ENCODE measurements at regions not wholly inside any gene's neighbourhood (a gene's known extent, or its start where the extent isn't known, plus 50 kb on each side); places are given as distances from the start of the nearest gene placed in this dataset.

GRCh38 chr11:115765803-115766239 is 261.6 kb upstream of the CADM1 start:
- Histone ChIP-seq H3K27me3 (no peaks in the 10 kb centered on the region), H3K27ac (no peak overlapping the region), H3K4me1 (replicated peaks in 1 of 2) (no peaks in the 10 kb centered on the region), H3K4me3 (no peak overlapping the region), H3K36me3 (replicated peaks in 1 of 2) (no peaks in the 10 kb centered on the region), H3K9me3 (replicated peaks in 1 of 3) (no peaks in the 10 kb centered on the region)
- DNase-seq: no peak
- intact Hi-C loops (cut with DNase I): no loop called here
- 85 to 97% (median 90%) methylated on average over 6 of the region's 6 CpGs for WGBS, 4 donors
- TF ChIP-seq, protein P1, sequence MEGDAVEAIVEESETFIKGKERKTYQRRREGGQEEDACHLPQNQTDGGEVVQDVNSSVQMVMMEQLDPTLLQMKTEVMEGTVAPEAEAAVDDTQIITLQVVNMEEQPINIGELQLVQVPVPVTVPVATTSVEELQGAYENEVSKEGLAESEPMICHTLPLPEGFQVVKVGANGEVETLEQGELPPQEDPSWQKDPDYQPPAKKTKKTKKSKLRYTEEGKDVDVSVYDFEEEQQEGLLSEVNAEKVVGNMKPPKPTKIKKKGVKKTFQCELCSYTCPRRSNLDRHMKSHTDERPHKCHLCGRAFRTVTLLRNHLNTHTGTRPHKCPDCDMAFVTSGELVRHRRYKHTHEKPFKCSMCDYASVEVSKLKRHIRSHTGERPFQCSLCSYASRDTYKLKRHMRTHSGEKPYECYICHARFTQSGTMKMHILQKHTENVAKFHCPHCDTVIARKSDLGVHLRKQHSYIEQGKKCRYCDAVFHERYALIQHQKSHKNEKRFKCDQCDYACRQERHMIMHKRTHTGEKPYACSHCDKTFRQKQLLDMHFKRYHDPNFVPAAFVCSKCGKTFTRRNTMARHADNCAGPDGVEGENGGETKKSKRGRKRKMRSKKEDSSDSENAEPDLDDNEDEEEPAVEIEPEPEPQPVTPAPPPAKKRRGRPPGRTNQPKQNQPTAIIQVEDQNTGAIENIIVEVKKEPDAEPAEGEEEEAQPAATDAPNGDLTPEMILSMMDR (IDR thresholded peaks at IDR 0.05): no peak
- no peak for TF ChIP-seq POLR2A (IDR thresholded peaks at IDR 0.05)

GRCh38 chr11:115764176-115764575 is 260.0 kb upstream of the CADM1 start:
- Histone ChIP-seq H3K27me3 (no peaks in the 10 kb centered on the region), H3K4me1 (replicated peaks in 1 of 2) (peaks cover 0 to 6% of the 10 kb centered on the region in 2 donors), H3K27ac (peak overlapping the region in 1 of 5 donors; percentile 9), H3K36me3 (replicated peaks in 1 of 2) (no peaks in the 10 kb centered on the region), H3K4me3 (no peak overlapping the region), H3K9me3 (replicated peaks in 1 of 3) (no peaks in the 10 kb centered on the region)
- WGBS, 4 donors: 43 to 51% (median 48%) methylated on average over 7 of the region's 7 CpGs
- intact Hi-C loops (cut with DNase I): no loop called here
- no peak for TF ChIP-seq POLR2A (IDR thresholded peaks at IDR 0.05)
- TF ChIP-seq, protein P1 (IDR thresholded peaks at IDR 0.05): no peak
- peak in 6 of 7 donors; percentile 62 to 73 (median 64) for DNase-seq

DNA sequence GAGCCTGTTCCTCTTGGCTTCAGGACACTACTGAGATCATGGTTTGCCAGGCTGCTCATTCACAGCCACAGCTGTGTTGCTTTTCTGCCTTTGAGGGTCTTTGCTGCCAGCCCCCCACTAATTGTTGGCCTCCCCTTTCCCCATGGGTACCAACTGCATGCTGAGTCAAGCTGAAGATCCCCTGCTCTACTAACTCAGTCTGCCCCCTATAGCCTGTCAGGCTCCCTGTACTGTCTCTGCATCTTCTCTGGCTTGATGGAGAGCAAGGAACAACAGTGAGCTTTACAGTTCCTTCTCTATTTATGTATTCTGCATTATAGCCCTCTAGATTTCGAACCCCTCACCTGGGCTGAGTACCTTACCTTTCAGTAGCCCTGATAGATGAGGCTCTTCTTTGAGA is 257.6 kb upstream of the CADM1 start:
- H3K4me1 ChIP-seq (replicated peaks in 1 of 2): peaks cover 0 to 6% of the 10 kb centered on the region in 2 donors
- H3K27me3 ChIP-seq: no peaks in the 10 kb centered on the region
- H3K9me3 ChIP-seq (replicated peaks in 1 of 3): no peaks in the 10 kb centered on the region
- WGBS, 4 donors: 94 to 100% (median 97%) methylated on average over 1 of the region's 1 CpG
- intact Hi-C loops (cut with DNase I): no loop called here
- H3K27ac ChIP-seq: no peak overlapping the region
- DNase-seq: no peak
- TF ChIP-seq POLR2A (IDR thresholded peaks at IDR 0.05): no peak
- TF ChIP-seq, protein P1 (IDR thresholded peaks at IDR 0.05): no peak
- H3K36me3 ChIP-seq (replicated peaks in 1 of 2): no peaks in the 10 kb centered on the region
- H3K4me3 ChIP-seq: no peak overlapping the region

DNA sequence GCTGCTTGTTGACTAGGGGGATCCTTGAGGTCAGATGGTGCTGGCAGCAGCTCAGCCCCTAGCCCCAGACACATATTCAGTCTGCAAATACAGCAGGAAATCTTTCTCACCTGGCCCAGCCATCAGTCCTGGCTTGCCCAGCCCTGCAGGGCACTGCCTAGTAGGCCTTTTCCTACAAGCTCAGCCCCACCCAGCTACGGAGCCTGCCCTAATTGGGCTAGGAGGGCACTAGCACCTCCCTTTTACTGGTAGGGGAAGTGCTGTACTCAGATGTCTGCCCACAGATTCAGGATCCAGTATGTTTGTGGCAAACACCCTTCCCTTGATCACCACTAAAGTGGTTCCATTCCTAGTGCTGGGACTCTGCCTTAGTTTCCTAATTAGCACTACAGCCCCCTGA is 257.1 kb upstream of the CADM1 start:
- H3K4me1 ChIP-seq (replicated peaks in 1 of 2): peaks cover 0 to 6% of the 10 kb centered on the region in 2 donors
- H3K4me3 ChIP-seq: no peak overlapping the region
- no peaks in the 10 kb centered on the region for H3K9me3 ChIP-seq (replicated peaks in 1 of 3)
- intact Hi-C loops (cut with DNase I): no loop called here
- WGBS, 4 donors: 71 to 87% (median 83%) methylated on average over 1 of the region's 1 CpG
- DNase-seq: no peak
- no peaks in the 10 kb centered on the region for H3K36me3 ChIP-seq (replicated peaks in 1 of 2)
- no peak for TF ChIP-seq POLR2A (IDR thresholded peaks at IDR 0.05)
- TF ChIP-seq, protein P1 (IDR thresholded peaks at IDR 0.05): no peak
- H3K27ac ChIP-seq: no peak overlapping the region
- H3K27me3 ChIP-seq: no peaks in the 10 kb centered on the region
